Stomach (tissue), 8 donors: ENCODE measurements at regions not wholly inside any gene's neighbourhood (a gene's known extent, or its start where the extent isn't known, plus 50 kb on each side); places are given as distances from the start of the nearest gene placed in this dataset.
"Not testable (repeated sequence)": the region's sequence is repeated elsewhere in the genome, so short reads cannot be mapped to it uniquely, and the experiment has no call there.

Experiments used
- DNase-seq, 2 donors: peaks; one replicate each; pipeline versions ENCODE4 v3.0.0 to v3.0.0-alpha.2; 2013 to 2019
- H3K27ac ChIP-seq, 5 donors: fragments of 200-600 bp in 4 of 5; sonication (generic) in 4 of 5; one replicate each; pipeline ENCODE4 v1.5.1; 2013 to 2019; ENCODE audit warnings: mild to moderate bottlenecking in 1 of 5, moderate library complexity in 1 of 5
- H3K27me3 ChIP-seq, 3 donors: fragments of 200-600 bp; sonication (generic); one replicate each; pipeline ENCODE4 v1.5.1; 2017 to 2019; ENCODE audit warnings: mixed run types in 1 of 3
- H3K36me3 ChIP-seq, 4 donors: fragments of 200-600 bp; sonication (generic); 1 replicate in 3 of 4; 2 replicates in 1 of 4; pipeline ENCODE4 v1.5.1; 2016 to 2019
- H3K4me1 ChIP-seq, 4 donors: fragments of 200-600 bp; sonication (generic); one replicate each; pipeline ENCODE4 v1.5.1; 2016 to 2019
- H3K4me3 ChIP-seq, 4 donors: fragments of 200-600 bp; sonication (generic) in 3 of 4; one replicate each; pipeline ENCODE4 v1.5.1; 2016 to 2019; ENCODE audit warnings: mild to moderate bottlenecking in 1 of 4
- H3K9me3 ChIP-seq, 4 donors: fragments of 200-600 bp; sonication (generic); one replicate each; pipeline ENCODE4 v1.5.1; 2016 to 2019
- EP300 ChIP-seq: sonication (generic); formaldehyde crosslinking; IDR thresholded peaks from one replicate; pipeline ENCODE4 v1.6.1; 2017; ENCODE audit warnings: antibody characterized with exemption
- POLR2A ChIP-seq, 4 donors: fragments of 450-650 bp; IDR thresholded peaks; one replicate each; pipeline ENCODE4 v1.6.1; 2016; ENCODE audit warnings: antibody characterized with exemption in 4 of 4, control low read depth in 2 of 4, mild to moderate bottlenecking in 1 of 4, moderate library complexity in 1 of 4
- POLR2AphosphoS5 ChIP-seq, 3 donors: sonication (generic); formaldehyde crosslinking; IDR thresholded peaks; one replicate each; pipeline ENCODE4 v1.6.1; 2016; ENCODE audit warnings: antibody characterized with exemption in 3 of 3
- WGBS, 5 donors: extraction: QIAGEN DNeasy Blood & Tissue Kit in 3 of 5; methylation state at CpG; one replicate each; pipeline versions ENCODE4 v1.1.5 to v1.1.7; 2013 to 2018; 5-methylcytosine and 5-hydroxymethylcytosine counted together
- intact Hi-C: fragments of 100-400 bp; cut with DNase I; formaldehyde crosslinking; loops from one replicate; pipeline ENCODE4 v1.15.1; 2023; ENCODE audit warnings: low total_unique reads
- TF ChIP-seq, protein P1 (sequence below), 7 experiments: fragments of 450-650 bp in 4 of 7; fragments of 200-600 bp in 3 of 7; sonication (generic) in 3 of 7; IDR thresholded peaks; one replicate each; pipeline ENCODE4 v1.5.1; 2016 to 2019; ENCODE audit warnings: antibody characterized with exemption in 7 of 7, control low read depth in 2 of 7, mild to moderate bottlenecking in 1 of 7
- donor health status: healthy with polysubstance abuse.
- donor health status: Bipolar disorder and iron deficiency.
- donor health status: healthy.

DNA sequence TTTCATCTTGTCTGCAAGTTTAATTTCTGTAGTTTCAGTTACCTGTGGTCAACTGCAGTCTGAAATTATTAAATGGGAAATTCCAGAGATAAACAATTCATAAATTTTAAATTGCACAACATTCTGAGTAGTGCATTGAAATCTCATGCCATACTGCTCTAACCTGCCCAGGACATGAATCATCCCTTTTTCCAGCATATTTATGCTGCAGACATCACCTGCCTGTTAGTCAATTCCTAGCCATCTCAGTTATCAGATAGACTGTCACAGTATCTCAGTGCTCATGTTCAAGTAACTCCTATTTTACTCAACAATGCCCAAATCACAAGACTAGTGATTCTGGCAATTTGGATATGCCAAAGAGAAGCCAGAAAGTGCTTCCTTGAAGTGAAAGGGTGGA is 223.0 kb upstream of the GRIA1 start:
- Histone ChIP-seq H3K4me1 (no peaks in the 10 kb centered on the region), H3K36me3 (no peaks in the 10 kb centered on the region), H3K9me3 (no peaks in the 10 kb centered on the region), H3K4me3 (no peak overlapping the region), H3K27ac (no peak overlapping the region), H3K27me3 (no peaks in the 10 kb centered on the region)
- no peak for DNase-seq
- intact Hi-C loops = no loop called here
- TF ChIP-seq, protein P1, sequence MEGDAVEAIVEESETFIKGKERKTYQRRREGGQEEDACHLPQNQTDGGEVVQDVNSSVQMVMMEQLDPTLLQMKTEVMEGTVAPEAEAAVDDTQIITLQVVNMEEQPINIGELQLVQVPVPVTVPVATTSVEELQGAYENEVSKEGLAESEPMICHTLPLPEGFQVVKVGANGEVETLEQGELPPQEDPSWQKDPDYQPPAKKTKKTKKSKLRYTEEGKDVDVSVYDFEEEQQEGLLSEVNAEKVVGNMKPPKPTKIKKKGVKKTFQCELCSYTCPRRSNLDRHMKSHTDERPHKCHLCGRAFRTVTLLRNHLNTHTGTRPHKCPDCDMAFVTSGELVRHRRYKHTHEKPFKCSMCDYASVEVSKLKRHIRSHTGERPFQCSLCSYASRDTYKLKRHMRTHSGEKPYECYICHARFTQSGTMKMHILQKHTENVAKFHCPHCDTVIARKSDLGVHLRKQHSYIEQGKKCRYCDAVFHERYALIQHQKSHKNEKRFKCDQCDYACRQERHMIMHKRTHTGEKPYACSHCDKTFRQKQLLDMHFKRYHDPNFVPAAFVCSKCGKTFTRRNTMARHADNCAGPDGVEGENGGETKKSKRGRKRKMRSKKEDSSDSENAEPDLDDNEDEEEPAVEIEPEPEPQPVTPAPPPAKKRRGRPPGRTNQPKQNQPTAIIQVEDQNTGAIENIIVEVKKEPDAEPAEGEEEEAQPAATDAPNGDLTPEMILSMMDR (IDR thresholded peaks at IDR 0.05) = no peak
- no peak for TF ChIP-seq EP300
- no peak for TF ChIP-seq POLR2A (IDR thresholded peaks at IDR 0.05)
- TF ChIP-seq POLR2AphosphoS5 (IDR thresholded peaks at IDR 0.05) = no peak

DNA sequence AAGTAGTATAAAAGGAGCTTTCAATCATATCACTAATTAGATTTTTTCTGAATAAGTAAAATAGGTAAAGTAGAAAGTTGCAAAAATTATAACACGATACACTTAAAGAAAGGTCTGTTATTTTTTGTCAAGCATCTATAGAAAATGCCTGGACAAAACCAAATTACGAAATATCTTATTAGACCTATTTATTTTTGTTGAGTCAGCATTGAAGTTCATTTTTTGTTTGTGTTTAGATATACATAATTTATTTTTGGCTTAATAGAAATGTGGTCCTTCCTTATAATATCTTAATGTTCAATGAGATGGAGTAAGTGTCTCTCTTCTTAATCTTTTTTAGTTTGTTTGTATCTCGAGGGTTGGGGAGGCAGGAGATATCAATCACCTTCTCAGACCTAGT is 214.8 kb upstream of the GRIA1 start:
- DNase-seq = no peak
- TF ChIP-seq EP300 (no peak), POLR2A (IDR thresholded peaks at IDR 0.05) (no peak), POLR2AphosphoS5 (IDR thresholded peaks at IDR 0.05) (no peak)
- TF ChIP-seq, protein P1 (IDR thresholded peaks at IDR 0.05) = no peak
- H3K27ac ChIP-seq = no peak overlapping the region
- no peaks in the 10 kb centered on the region for H3K27me3 ChIP-seq
- H3K9me3 ChIP-seq = no peaks in the 10 kb centered on the region
- no peaks in the 10 kb centered on the region for H3K4me1 ChIP-seq
- intact Hi-C loops = no loop called here
- no peak overlapping the region for H3K4me3 ChIP-seq
- H3K36me3 ChIP-seq = no peaks in the 10 kb centered on the region
- WGBS, 5 donors = 38 to 44% (median 43%) methylated on average over 3 of the region's 3 CpGs

DNA sequence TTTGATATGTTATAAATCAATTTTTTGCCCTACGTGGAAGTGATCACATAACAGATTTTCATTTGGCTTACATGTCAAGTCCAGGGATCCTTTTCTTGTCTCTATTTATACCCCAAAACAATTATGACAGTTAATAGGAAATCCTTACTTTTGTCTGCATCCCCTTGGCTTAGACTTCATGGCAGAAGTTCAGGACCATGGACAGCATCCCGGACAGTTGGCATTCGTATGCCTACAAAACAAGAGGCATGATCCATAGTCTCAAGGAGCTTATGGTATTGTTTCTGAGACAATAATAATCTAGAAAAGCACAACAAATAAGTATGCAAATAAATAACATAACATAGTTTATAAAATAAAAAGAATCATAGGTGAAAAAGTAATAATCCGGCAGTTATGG is 214.3 kb upstream of the GRIA1 start:
- Histone ChIP-seq H3K27ac (no peak overlapping the region), H3K4me1 (no peaks in the 10 kb centered on the region), H3K27me3 (no peaks in the 10 kb centered on the region), H3K9me3 (no peaks in the 10 kb centered on the region), H3K36me3 (no peaks in the 10 kb centered on the region), H3K4me3 (no peak overlapping the region)
- intact Hi-C loops = no loop called here
- DNase-seq = peak in 1 of 2 donors; percentile 60
- 39 to 54% (median 49%) methylated on average over 4 of the region's 4 CpGs for WGBS, 5 donors
- TF ChIP-seq EP300 (no peak), POLR2A (IDR thresholded peaks at IDR 0.05) (no peak), POLR2AphosphoS5 (IDR thresholded peaks at IDR 0.05) (no peak)
- TF ChIP-seq, protein P1 (IDR thresholded peaks at IDR 0.05) = no peak

DNA sequence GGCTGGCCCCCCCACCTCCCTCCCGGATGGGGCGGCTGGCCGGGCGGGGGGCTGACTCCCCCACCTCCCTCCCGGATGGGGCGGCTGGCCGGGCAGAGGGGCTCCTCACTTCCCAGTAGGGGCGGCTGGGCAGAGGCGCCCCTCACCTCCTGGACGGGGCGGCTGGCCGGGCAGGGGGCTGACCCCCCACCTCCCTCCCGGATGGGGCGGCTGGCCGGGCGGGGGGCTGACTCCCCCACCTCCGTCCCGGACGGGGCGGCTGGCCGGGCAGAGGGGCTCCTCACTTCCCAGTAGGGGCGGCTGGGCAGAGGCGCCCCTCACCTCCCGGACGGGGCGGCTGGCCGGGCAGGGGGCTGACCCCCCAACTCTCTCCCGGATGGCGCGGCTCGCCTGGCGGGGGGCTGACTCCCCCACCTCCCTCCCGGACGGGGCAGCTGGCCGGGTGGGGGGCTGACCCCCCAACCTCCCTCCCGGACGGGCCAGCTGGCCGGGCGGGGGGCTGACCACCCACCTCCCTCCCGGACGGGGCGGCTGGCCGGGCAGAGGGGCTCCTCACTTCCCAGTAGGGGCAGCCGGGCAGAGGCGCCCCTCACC is 194.1 kb upstream of the GRIA1 start:
- H3K27me3 ChIP-seq, intact Hi-C loops, H3K4me1 ChIP-seq, H3K4me3 ChIP-seq, DNase-seq, H3K27ac ChIP-seq, H3K36me3 ChIP-seq: not testable (repeated sequence)
- H3K9me3 ChIP-seq = peaks cover 0 to 13% (median 0%) of the 10 kb centered on the region in 4 donors
- WGBS, 5 donors = 50 to 94% (median 89%) methylated on average over 2 to 33 of the region's 45 CpGs; no CpG with 5 or more reads in 1 of the 5 donors

DNA sequence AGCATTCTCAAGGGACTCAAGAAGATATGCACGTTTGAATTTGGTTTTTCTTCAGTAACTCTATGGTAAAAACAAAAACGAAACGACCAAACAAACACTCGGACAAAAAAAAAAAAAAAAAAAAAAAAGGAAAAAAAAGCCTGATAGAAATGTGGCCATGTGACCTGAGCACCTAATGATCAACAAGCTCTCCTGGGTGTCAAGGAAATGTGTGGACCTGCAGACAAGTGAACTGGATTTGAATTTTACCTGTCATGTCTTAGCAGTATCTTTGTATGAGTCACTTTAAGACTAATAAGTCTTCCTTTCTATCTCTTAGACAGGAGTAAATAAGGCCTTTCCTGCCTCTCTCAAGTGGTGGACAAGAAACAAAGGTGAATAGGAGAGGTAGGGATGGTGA is 190.6 kb upstream of the GRIA1 start:
- H3K36me3 ChIP-seq = no peaks in the 10 kb centered on the region
- 45 to 72% (median 59%) methylated on average over 4 of the region's 4 CpGs for WGBS, 5 donors
- no peaks in the 10 kb centered on the region for H3K4me1 ChIP-seq
- peaks cover 0 to 13% (median 0%) of the 10 kb centered on the region in 4 donors for H3K9me3 ChIP-seq
- intact Hi-C loops = no loop called here
- H3K27me3 ChIP-seq = no peaks in the 10 kb centered on the region
- TF ChIP-seq POLR2A (IDR thresholded peaks at IDR 0.05) (no peak), EP300 (no peak), POLR2AphosphoS5 (IDR thresholded peaks at IDR 0.05) (no peak)
- TF ChIP-seq, protein P1 (IDR thresholded peaks at IDR 0.05) = no peak
- DNase-seq = no peak
- H3K27ac ChIP-seq = no peak overlapping the region
- H3K4me3 ChIP-seq = no peak overlapping the region
